K562 (cell line): ENCODE measurements at regions not wholly inside any gene's neighbourhood (a gene's known extent, or its start where the extent isn't known, plus 50 kb on each side); places are given as distances from the start of the nearest gene placed in this dataset.
A peak's percentile ranks its signal among the peaks of the same experiment; 100 is the strongest.

Experiments used
- ARID3B ChIP-seq: fragments of 250-450 bp; sonication (Bioruptor Pico); IDR thresholded peaks from 2 replicates; pipeline ENCODE4 v1.4.0; 2020; ENCODE audit warnings: borderline replicate concordance
- FOXA1 ChIP-seq: fragments of 450-650 bp; IDR thresholded peaks from 2 replicates; pipeline ENCODE4 v1.6.1; 2016; ENCODE audit warnings: mild to moderate bottlenecking, borderline replicate concordance
- LCOR ChIP-seq: sonication (generic); formaldehyde crosslinking; IDR thresholded peaks from 2 replicates; pipeline ENCODE4 v1.8.0; 2022; ENCODE audit warnings: mild to moderate bottlenecking, missing genetic modification reagents
- MYBL2 ChIP-seq, 2 experiments: fragments of 450-650 bp in 1 of 2; sonication (generic) in 1 of 2; formaldehyde crosslinking in 1 of 2; IDR thresholded peaks; 2 replicates each; pipeline versions ENCODE4 v1.6.1 to v1.8.1; 2017 to 2022; ENCODE audit warnings: borderline replicate concordance in 1 of 2, inconsistent platforms in 1 of 2, low read depth in 1 of 2, mild to moderate bottlenecking in 1 of 2, missing genetic modification reagents in 1 of 2, moderate library complexity in 1 of 2
- PHF8 ChIP-seq: fragments of 200-600 bp; sonication (generic); IDR thresholded peaks from 2 replicates; pipeline ENCODE4 v1.6.1; 2012; ENCODE audit warnings: mixed run types, mild to moderate bottlenecking, inconsistent platforms, low read length, moderate library complexity, borderline replicate concordance
- PML ChIP-seq: IDR thresholded peaks from 2 replicates; pipeline ENCODE4 v1.6.1; 2012; ENCODE audit warnings: low read length, inconsistent platforms
- POLR2H ChIP-seq: IDR thresholded peaks from 2 replicates; pipeline ENCODE4 v1.6.1; 2016; ENCODE audit warnings: missing genetic modification characterization, low read depth, mild to moderate bottlenecking, control low read depth, missing compliant biosample characterization, moderate library complexity
- SUPT5H ChIP-seq: fragments of 450-650 bp; IDR thresholded peaks from 2 replicates; pipeline ENCODE4 v1.6.1; 2016
- ZEB2 ChIP-seq: fragments of 450-650 bp; IDR thresholded peaks from 2 replicates; pipeline ENCODE4 v1.6.1; 2016
- ZNF780A ChIP-seq: fragments of 250-450 bp; sonication (Bioruptor Pico); IDR thresholded peaks from 2 replicates; pipeline ENCODE4 v1.5.0; 2021; ENCODE audit warnings: mild to moderate bottlenecking

GRCh38 chr7:25861601-25862260, 290.3 kb upstream of the NFE2L3 start (continued):
- TF ChIP-seq PML (peak; percentile 29; the same call in 1 of the 2 replicates), PHF8 (peak; percentile 26; the same call in 1 of the 2 replicates), ZEB2 (no peak), ARID3B (CRISPR knock-in tag) (no peak), LCOR (CRISPR knock-in tag) (no peak), POLR2H (tag) (peak; percentile 56; the same call in 1 of the 2 replicates), FOXA1 (no peak), SUPT5H (peak; percentile 58; the same call in 1 of the 2 replicates), MYBL2 (IDR thresholded peaks at IDR 0.05; ENCODE audit: low read depth) (no peak), MYBL2 (CRISPR knock-in tag; IDR thresholded peaks at IDR 0.05; ENCODE audit: borderline replicate concordance) (no peak), ZNF780A (no peak)
